SK-N-SH (cell line): ENCODE measurements at regions not wholly inside any gene's neighbourhood (a gene's known extent, or its start where the extent isn't known, plus 50 kb on each side); places are given as distances from the start of the nearest gene placed in this dataset.

ENCODE experiments used
- CTCF ChIA-PET: fragments of 300-600, 350-600 bp; formaldehyde crosslinking; extraction: SDS; loops from one replicate; lab custom pipeline; 2021; lab: Yijun Ruan, JAX
- POLR2A ChIA-PET: fragments of 350-600 bp; sonication (Branson Sonifier 250); formaldehyde crosslinking; extraction: SDS; loops from one replicate; lab custom pipeline; 2020; ENCODE audit warnings: antibody characterized with exemption, inconsistent platforms; lab: Yijun Ruan, JAX
- DNase-seq: peaks from one replicate; pipeline ENCODE4 v3.0.0; 2012
- H2AFZ ChIP-seq: fragments of 200-600 bp; sonication (generic); 2 replicates; pipeline ENCODE4 v1.8.1; 2016; ENCODE audit warnings: antibody characterized with exemption, mild to moderate bottlenecking, low read depth
- H3F3A ChIP-seq: fragments of 200-600 bp; sonication (generic); replicated peaks from 2 replicates; pipeline ENCODE3; 2016; ENCODE audit warnings: antibody characterized with exemption, mild to moderate bottlenecking; ENCODE audit not compliant: insufficient read depth
- H3K27ac ChIP-seq, 2 experiments: fragments of 200-500 bp in 1 of 2; fragments of 200-600 bp in 1 of 2; sonication (Bioruptor generic) in 1 of 2; sonication (generic), shearing (Covaris generic) in 1 of 2; 2 replicates each; pipeline versions ENCODE4 v1.5.1 to v1.6.1; 2014 to 2016; ENCODE audit warnings: low read depth in 2 of 2, inconsistent platforms in 1 of 2, low read length in 1 of 2, mild to moderate bottlenecking in 1 of 2, mixed read lengths in 1 of 2
- H3K27me3 ChIP-seq: fragments of 200-600 bp; sonication (generic), shearing (Covaris generic); 2 replicates; pipeline ENCODE4 v1.6.1; 2016; ENCODE audit warnings: mixed run types; ENCODE audit not compliant: insufficient read depth
- H3K36me3 ChIP-seq, 2 experiments: fragments of 200-500 bp in 1 of 2; fragments of 200-600 bp in 1 of 2; sonication (Bioruptor generic) in 1 of 2; sonication (generic) in 1 of 2; replicated peaks in 1 of 2; 2 replicates each; pipeline versions ENCODE3 to v1.5.1; 2014 to 2016; ENCODE audit warnings: low read length in 1 of 2, mild to moderate bottlenecking in 1 of 2; ENCODE audit not compliant: insufficient read depth in 2 of 2, control insufficient read depth in 1 of 2
- H3K4me1 ChIP-seq, 2 experiments: fragments of 200-500 bp in 1 of 2; fragments of 200-600 bp in 1 of 2; sonication (Bioruptor generic) in 1 of 2; sonication (generic), shearing (Covaris generic) in 1 of 2; 2 replicates each; pipeline versions ENCODE4 v1.5.1 to v1.6.1; 2014 to 2016; ENCODE audit warnings: low read depth in 1 of 2, low read length in 1 of 2, mixed run types in 1 of 2; ENCODE audit not compliant: insufficient read depth in 2 of 2, control insufficient read depth in 1 of 2
- H3K4me2 ChIP-seq: fragments of 200-600 bp; sonication (generic), shearing (Covaris generic); 2 replicates; pipeline ENCODE4 v1.6.1; 2017; ENCODE audit warnings: mixed run types
- H3K4me3 ChIP-seq, 2 experiments: fragments of 200-500 bp in 1 of 2; fragments of 200-600 bp in 1 of 2; sonication (Bioruptor generic) in 1 of 2; sonication (generic), shearing (Covaris generic) in 1 of 2; 2 replicates each; pipeline versions ENCODE4 v1.5.1 to v1.8.1; 2014 to 2016; ENCODE audit warnings: low read depth in 2 of 2, inconsistent platforms in 1 of 2, low read length in 1 of 2, mild to moderate bottlenecking in 1 of 2, mixed read lengths in 1 of 2, moderate library complexity in 1 of 2
- H3K79me2 ChIP-seq: fragments of 200-600 bp; sonication (generic); 2 replicates; pipeline ENCODE4 v1.8.1; 2017; ENCODE audit warnings: mild to moderate bottlenecking; ENCODE audit not compliant: insufficient read depth
- H3K9ac ChIP-seq: fragments of 200-600 bp; sonication (generic); 2 replicates; pipeline ENCODE4 v1.6.1; 2017; ENCODE audit warnings: mixed run types
- H3K9me2 ChIP-seq: fragments of 200-600 bp; sonication (generic); 2 replicates; pipeline ENCODE4 v1.6.1; 2017; ENCODE audit warnings: mixed run types
- H3K9me3 ChIP-seq: fragments of 200-600 bp; sonication (generic); 2 replicates; pipeline ENCODE4 v1.6.1; 2017; ENCODE audit warnings: mixed run types, mild to moderate bottlenecking, moderate library complexity
- H4K20me1 ChIP-seq: fragments of 200-600 bp; sonication (generic); 2 replicates; pipeline ENCODE4 v1.6.1; 2017; ENCODE audit warnings: mild to moderate bottlenecking, mixed run types; ENCODE audit not compliant: insufficient read depth
- CHD2 ChIP-seq: fragments of 150-350 bp; IDR thresholded peaks from 2 replicates; pipeline ENCODE4 v1.6.1; 2018; ENCODE audit warnings: low read length; ENCODE audit not compliant: partially characterized antibody
- EP300 ChIP-seq, 2 experiments: IDR thresholded peaks; 2 replicates each; pipeline versions ENCODE4 v1.4.0 to v1.6.1; 2012; ENCODE audit warnings: borderline replicate concordance in 1 of 2, low read depth in 1 of 2, low read length in 1 of 2
- EZH2phosphoT487 ChIP-seq: fragments of 200-600 bp; sonication (generic); IDR thresholded peaks from 2 replicates; pipeline ENCODE4 v1.6.1; 2017; ENCODE audit warnings: low read depth, mixed run types, mild to moderate bottlenecking, antibody characterized with exemption, moderate library complexity, borderline replicate concordance
- FOXJ3 ChIP-seq: sonication (generic); formaldehyde crosslinking; IDR thresholded peaks from 2 replicates; pipeline ENCODE4 v1.5.1; 2020; ENCODE audit warnings: mild to moderate bottlenecking, missing genetic modification reagents
- FOXM1 ChIP-seq: IDR thresholded peaks from 2 replicates; pipeline ENCODE4 v1.4.0; 2012; ENCODE audit warnings: low read depth, mild to moderate bottlenecking
- GATA2 ChIP-seq: sonication (generic); formaldehyde crosslinking; IDR thresholded peaks from 2 replicates; pipeline ENCODE4 v1.5.0; 2020; ENCODE audit warnings: mild to moderate bottlenecking, missing genetic modification reagents
- JUND ChIP-seq: IDR thresholded peaks from 2 replicates; pipeline ENCODE4 v1.4.0; 2012
- MEF2A ChIP-seq: IDR thresholded peaks from 2 replicates; pipeline ENCODE4 v1.4.0; 2012; ENCODE audit warnings: low read depth, borderline replicate concordance
- MXI1 ChIP-seq: IDR thresholded peaks from 2 replicates; pipeline ENCODE4 v1.6.1; 2012; ENCODE audit warnings: mild to moderate bottlenecking, low read depth, low read length, improper control_type of control experiment
- NFIC ChIP-seq: IDR thresholded peaks from 2 replicates; pipeline ENCODE4 v1.4.0; 2012; ENCODE audit warnings: borderline replicate concordance
- RAD21 ChIP-seq: IDR thresholded peaks from 2 replicates; pipeline ENCODE4 v1.6.1; 2012; ENCODE audit warnings: mild to moderate bottlenecking, low read length
- RCOR1 ChIP-seq: fragments of 150-350 bp; IDR thresholded peaks from 2 replicates; pipeline ENCODE4 v1.6.1; 2017; ENCODE audit warnings: antibody characterized with exemption, low read length
- RXRA ChIP-seq: IDR thresholded peaks from 2 replicates; pipeline ENCODE4 v1.4.0; 2012; ENCODE audit warnings: low read depth, mild to moderate bottlenecking, borderline replicate concordance
- SMC3 ChIP-seq: IDR thresholded peaks from 2 replicates; pipeline ENCODE4 v1.6.1; 2012; ENCODE audit warnings: low read depth, low read length, improper control_type of control experiment
- TCF12 ChIP-seq: IDR thresholded peaks from 2 replicates; pipeline ENCODE4 v1.4.0; 2012
- YY1 ChIP-seq: IDR thresholded peaks from 2 replicates; pipeline ENCODE4 v1.4.0; 2012; ENCODE audit warnings: low read depth, mild to moderate bottlenecking
- WGBS: methylation state at CpG from one replicate; pipeline ENCODE4 v1.1.6; 2017; ENCODE audit warnings: low lambda C conversion rate; 5-methylcytosine and 5-hydroxymethylcytosine counted together
- TF ChIP-seq, protein P1 (sequence below): fragments of 150-350 bp; IDR thresholded peaks from 2 replicates; pipeline ENCODE4 v1.6.1; 2016; ENCODE audit warnings: mild to moderate bottlenecking, low read depth, low read length
- TF ChIP-seq, protein P2 (sequence below): IDR thresholded peaks from 2 replicates; pipeline ENCODE4; 2012
- TF ChIP-seq, protein P3 (sequence below): fragments of 150-350 bp; IDR thresholded peaks from 2 replicates; pipeline ENCODE4 v1.6.1; 2017; ENCODE audit warnings: antibody characterized with exemption, low read length, low read depth, borderline replicate concordance
- TF ChIP-seq, protein P4 (sequence below): IDR thresholded peaks from 2 replicates; pipeline ENCODE4 v1.4.0; 2012; ENCODE audit warnings: low read depth, borderline replicate concordance

DNA sequence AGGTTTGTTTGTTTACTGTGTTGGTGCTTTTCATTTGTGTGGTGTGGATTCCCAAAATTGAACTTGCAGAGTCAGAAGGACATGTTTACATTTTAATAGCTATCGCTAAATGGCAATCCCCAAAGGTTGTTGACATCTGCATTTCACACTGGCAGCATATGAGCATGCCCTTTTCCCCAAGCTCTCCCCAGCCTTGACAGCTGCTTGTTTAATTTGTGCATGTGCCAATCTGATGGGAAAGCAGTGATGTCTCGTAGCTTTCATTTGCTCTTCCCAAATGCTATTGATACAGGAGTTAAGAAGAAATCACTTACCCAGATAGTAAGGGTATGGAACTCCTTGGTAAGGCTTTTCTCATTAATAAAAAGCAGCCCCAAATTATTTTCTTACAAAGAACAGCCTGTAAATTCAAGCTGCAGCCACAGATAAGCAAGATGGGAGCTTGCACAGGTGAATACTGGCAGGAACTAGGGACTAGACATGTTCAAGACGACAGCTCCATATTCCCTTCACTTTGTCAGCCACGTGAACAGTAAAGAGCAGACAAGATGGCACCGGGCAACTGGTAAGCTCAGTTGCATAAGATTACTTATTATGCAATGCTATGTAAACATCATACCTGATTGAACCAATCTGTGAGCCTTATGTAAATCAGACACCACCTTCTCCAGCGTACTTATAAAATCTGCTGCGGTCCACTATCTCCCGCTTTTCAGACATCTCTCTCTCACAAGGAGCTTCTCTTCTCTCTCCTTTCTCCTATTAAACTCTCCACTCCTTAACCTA lies 87.4 kb downstream of the IGLL5 start (continued):
- TF ChIP-seq NFIC (no peak), GATA2 (CRISPR knock-in tag) (peak; percentile 63), RCOR1 (peak; percentile 50), CHD2 (no peak)
- TF ChIP-seq, protein P1, sequence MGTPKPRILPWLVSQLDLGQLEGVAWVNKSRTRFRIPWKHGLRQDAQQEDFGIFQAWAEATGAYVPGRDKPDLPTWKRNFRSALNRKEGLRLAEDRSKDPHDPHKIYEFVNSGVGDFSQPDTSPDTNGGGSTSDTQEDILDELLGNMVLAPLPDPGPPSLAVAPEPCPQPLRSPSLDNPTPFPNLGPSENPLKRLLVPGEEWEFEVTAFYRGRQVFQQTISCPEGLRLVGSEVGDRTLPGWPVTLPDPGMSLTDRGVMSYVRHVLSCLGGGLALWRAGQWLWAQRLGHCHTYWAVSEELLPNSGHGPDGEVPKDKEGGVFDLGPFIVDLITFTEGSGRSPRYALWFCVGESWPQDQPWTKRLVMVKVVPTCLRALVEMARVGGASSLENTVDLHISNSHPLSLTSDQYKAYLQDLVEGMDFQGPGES = no peak
- TF ChIP-seq, protein P2, sequence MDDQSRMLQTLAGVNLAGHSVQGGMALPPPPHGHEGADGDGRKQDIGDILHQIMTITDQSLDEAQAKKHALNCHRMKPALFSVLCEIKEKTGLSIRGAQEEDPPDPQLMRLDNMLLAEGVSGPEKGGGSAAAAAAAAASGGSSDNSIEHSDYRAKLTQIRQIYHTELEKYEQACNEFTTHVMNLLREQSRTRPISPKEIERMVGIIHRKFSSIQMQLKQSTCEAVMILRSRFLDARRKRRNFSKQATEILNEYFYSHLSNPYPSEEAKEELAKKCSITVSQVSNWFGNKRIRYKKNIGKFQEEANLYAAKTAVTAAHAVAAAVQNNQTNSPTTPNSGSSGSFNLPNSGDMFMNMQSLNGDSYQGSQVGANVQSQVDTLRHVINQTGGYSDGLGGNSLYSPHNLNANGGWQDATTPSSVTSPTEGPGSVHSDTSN = no peak
- TF ChIP-seq, protein P3, sequence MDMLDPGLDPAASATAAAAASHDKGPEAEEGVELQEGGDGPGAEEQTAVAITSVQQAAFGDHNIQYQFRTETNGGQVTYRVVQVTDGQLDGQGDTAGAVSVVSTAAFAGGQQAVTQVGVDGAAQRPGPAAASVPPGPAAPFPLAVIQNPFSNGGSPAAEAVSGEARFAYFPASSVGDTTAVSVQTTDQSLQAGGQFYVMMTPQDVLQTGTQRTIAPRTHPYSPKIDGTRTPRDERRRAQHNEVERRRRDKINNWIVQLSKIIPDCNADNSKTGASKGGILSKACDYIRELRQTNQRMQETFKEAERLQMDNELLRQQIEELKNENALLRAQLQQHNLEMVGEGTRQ = no peak
- TF ChIP-seq, all 33 proteins: peak for 4

DNA sequence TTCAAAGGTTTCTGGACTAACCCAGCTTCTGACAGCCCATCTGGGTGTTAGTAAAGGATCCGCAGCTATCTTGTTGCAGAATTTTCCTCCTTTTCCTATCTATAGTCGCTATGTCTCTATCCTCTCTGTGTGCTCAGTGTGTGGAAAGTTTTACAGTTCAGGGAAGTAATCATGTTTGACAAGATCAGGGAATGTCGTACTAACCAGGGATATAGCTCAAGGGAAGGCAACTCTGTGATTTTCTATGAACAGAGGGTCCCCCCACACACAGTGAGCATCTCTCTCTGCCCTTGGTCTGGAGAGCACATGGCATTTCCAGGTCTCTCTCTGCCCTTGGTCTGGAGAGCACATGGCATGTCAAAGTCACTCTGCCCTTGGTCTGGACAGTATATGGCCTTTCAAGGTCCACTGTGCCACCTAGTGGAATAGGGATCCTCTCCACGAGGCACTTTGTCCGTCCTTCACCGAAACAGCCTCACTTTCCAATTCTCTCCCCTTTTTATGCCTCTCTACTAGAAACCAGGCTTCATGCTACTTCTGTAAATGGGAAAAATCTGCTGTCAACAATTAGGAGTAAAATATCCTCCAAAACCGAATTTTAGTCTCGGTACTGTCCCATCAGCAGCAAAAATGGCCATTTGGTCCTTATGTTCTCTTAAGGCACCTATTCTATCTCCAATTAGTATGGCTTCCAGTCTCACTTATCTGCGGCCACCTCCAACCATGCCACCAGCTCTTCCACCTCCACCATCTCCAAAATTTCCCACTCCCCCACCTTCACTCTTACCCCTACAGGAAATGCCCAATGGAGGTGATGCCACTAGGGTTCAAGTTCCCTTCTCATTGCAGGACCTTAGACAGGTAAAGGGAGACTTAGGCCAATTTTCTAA lies 88.7 kb downstream of the IGLL5 start:
- Histone ChIP-seq H3K79me2 (no peaks in the 10 kb centered on the region), H3K9ac (no peak overlapping the region), H4K20me1 (no peaks in the 10 kb centered on the region), H3K4me3 (no peak overlapping the region), H2AFZ (no peak overlapping the region), H3K4me1 (peaks cover 0 to 16% of the 10 kb centered on the region in 2 experiments; a peak in 1 of 4 replicates), H3K4me2 (no peak overlapping the region), H3K27ac (peak overlapping the region in 1 of 2 experiments; percentile 39; a peak in 2 of 4 replicates), H3K27me3 (no peaks in the 10 kb centered on the region), H3K9me2 (no peaks in the 10 kb centered on the region), H3F3A (no peaks in the 10 kb centered on the region), H3K36me3 (no peaks in the 10 kb centered on the region), H3K9me3 (peaks cover 9% of the 10 kb centered on the region; the same call in 1 of the 2 replicates)
- ChIA-PET CTCF (interaction anchor here (0.7 to 11.7 kb wide), 19 partner anchors 10 to 408 kb away, joined by 3 to 214 read pairs (median 3); no protein-coding TSS in a partner anchor), POLR2A (no interaction called here)
- TF ChIP-seq SMC3 = peak; percentile 34; the same call in 1 of the 2 replicates
- no peak for TF ChIP-seq FOXM1
- TF ChIP-seq RCOR1 = peak; percentile 49
- peak; percentile 43 for TF ChIP-seq CHD2
- no peak for TF ChIP-seq FOXJ3 (CRISPR knock-in tag)
- peak in 1 of 2 experiments; percentile 86; a peak in 2 of 4 replicates for TF ChIP-seq EP300 (IDR thresholded peaks at IDR 0.05; ENCODE audit: borderline replicate concordance in 1 of 2, low read depth in 1 of 2, low read length in 1 of 2)
- TF ChIP-seq, protein P3 = no peak
- TF ChIP-seq YY1 = no peak
- TF ChIP-seq JUND = no peak
- TF ChIP-seq MEF2A = no peak
- TF ChIP-seq EZH2phosphoT487 = no peak
- peak; percentile 63 for TF ChIP-seq RAD21
- TF ChIP-seq TCF12 = peak; percentile 23; the same call in 1 of the 2 replicates
- peak; percentile 95 for TF ChIP-seq MXI1
- TF ChIP-seq RXRA = no peak
- peak; percentile 64 for TF ChIP-seq GATA2 (CRISPR knock-in tag)
- TF ChIP-seq, protein P4, sequence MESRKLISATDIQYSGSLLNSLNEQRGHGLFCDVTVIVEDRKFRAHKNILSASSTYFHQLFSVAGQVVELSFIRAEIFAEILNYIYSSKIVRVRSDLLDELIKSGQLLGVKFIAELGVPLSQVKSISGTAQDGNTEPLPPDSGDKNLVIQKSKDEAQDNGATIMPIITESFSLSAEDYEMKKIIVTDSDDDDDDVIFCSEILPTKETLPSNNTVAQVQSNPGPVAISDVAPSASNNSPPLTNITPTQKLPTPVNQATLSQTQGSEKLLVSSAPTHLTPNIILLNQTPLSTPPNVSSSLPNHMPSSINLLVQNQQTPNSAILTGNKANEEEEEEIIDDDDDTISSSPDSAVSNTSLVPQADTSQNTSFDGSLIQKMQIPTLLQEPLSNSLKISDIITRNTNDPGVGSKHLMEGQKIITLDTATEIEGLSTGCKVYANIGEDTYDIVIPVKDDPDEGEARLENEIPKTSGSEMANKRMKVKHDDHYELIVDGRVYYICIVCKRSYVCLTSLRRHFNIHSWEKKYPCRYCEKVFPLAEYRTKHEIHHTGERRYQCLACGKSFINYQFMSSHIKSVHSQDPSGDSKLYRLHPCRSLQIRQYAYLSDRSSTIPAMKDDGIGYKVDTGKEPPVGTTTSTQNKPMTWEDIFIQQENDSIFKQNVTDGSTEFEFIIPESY = no peak
- DNase-seq = peak; percentile 36
- 22% methylated on average over 9 of the region's 9 CpGs for WGBS
